ENCODE measurements at regions not wholly inside any gene's neighbourhood (a gene's known extent, or its start where the extent isn't known, plus 50 kb on each side); places are given as distances from the start of the nearest gene placed in this dataset.

- TF ChIP-seq CTCF (IDR thresholded peaks at IDR 0.05; ENCODE audit: extremely low read depth, missing control alignments) = no peak
- DNase-seq (ENCODE audit: low spot score) = no peak
These were observed 51.5 kb upstream of the BTC start for GRCh38 chr4:74845834-74846233.
